Gastroesophageal sphincter (tissue), 3 donors: ENCODE measurements at regions not wholly inside any gene's neighbourhood (a gene's known extent, or its start where the extent isn't known, plus 50 kb on each side); places are given as distances from the start of the nearest gene placed in this dataset.

Source experiments
- EP300 ChIP-seq: sonication (generic); formaldehyde crosslinking; IDR thresholded peaks from one replicate; pipeline ENCODE4 v1.6.1; 2017; ENCODE audit warnings: antibody characterized with exemption, mild to moderate bottlenecking
- POLR2A ChIP-seq, 2 donors: fragments of 450-650 bp; IDR thresholded peaks; one replicate each; pipeline ENCODE4 v1.6.1; 2017; ENCODE audit warnings: antibody characterized with exemption in 2 of 2, mild to moderate bottlenecking in 2 of 2, moderate library complexity in 1 of 2
- TF ChIP-seq, protein P1 (sequence below), 4 experiments: fragments of 200-600 bp in 2 of 4; fragments of 450-650 bp in 2 of 4; sonication (generic) in 1 of 4; IDR thresholded peaks; one replicate each; pipeline ENCODE4 v1.5.1; 2017 to 2019; ENCODE audit warnings: antibody characterized with exemption in 4 of 4, mild to moderate bottlenecking in 2 of 4, moderate library complexity in 2 of 4

- TF ChIP-seq, protein P1, sequence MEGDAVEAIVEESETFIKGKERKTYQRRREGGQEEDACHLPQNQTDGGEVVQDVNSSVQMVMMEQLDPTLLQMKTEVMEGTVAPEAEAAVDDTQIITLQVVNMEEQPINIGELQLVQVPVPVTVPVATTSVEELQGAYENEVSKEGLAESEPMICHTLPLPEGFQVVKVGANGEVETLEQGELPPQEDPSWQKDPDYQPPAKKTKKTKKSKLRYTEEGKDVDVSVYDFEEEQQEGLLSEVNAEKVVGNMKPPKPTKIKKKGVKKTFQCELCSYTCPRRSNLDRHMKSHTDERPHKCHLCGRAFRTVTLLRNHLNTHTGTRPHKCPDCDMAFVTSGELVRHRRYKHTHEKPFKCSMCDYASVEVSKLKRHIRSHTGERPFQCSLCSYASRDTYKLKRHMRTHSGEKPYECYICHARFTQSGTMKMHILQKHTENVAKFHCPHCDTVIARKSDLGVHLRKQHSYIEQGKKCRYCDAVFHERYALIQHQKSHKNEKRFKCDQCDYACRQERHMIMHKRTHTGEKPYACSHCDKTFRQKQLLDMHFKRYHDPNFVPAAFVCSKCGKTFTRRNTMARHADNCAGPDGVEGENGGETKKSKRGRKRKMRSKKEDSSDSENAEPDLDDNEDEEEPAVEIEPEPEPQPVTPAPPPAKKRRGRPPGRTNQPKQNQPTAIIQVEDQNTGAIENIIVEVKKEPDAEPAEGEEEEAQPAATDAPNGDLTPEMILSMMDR (IDR thresholded peaks at IDR 0.05) = no peak
- TF ChIP-seq POLR2A (IDR thresholded peaks at IDR 0.05) = no peak
- TF ChIP-seq EP300 = no peak
Observed at GRCh38 chr18:46392576-46392975, 264.4 kb downstream of the LOXHD1 start.
